ENCODE measurements at regions not wholly inside any gene's neighbourhood (a gene's known extent, or its start where the extent isn't known, plus 50 kb on each side); places are given as distances from the start of the nearest gene placed in this dataset.

DNA sequence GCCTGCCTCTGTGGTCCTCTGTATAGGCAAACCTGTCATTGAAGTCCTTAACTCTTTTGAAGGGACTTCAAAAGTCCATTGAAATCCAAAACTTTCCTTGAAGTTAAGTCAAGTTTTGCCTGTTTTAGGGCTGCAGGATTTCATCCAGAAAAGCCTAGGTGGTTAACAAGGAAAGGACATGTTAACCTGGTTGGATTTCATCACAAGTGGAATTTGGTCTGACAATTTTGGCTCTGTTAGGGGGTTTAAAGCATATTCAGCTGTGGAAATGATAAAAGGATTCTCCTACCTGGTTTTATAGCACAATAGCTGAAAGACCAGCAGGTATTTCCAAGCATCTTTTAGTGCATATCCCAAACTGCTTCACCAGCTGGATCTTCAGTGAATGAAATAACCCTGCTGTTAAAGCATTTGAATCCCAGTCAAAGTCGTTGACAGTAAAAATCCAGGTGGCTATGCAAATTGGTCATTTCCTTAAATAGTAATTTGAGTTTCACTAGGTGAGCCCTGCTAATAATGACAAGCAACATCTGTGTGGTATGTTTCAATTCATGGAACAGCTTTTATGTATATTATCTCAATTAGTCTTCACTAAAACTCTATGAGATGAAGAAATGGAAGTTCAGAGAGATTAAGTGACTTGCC is 400.5 kb downstream of the ETNK1 start:
- TF ChIP-seq, protein P1, sequence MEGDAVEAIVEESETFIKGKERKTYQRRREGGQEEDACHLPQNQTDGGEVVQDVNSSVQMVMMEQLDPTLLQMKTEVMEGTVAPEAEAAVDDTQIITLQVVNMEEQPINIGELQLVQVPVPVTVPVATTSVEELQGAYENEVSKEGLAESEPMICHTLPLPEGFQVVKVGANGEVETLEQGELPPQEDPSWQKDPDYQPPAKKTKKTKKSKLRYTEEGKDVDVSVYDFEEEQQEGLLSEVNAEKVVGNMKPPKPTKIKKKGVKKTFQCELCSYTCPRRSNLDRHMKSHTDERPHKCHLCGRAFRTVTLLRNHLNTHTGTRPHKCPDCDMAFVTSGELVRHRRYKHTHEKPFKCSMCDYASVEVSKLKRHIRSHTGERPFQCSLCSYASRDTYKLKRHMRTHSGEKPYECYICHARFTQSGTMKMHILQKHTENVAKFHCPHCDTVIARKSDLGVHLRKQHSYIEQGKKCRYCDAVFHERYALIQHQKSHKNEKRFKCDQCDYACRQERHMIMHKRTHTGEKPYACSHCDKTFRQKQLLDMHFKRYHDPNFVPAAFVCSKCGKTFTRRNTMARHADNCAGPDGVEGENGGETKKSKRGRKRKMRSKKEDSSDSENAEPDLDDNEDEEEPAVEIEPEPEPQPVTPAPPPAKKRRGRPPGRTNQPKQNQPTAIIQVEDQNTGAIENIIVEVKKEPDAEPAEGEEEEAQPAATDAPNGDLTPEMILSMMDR (IDR thresholded peaks at IDR 0.05) = no peak
- TF ChIP-seq EZH2 (IDR thresholded peaks at IDR 0.05; ENCODE audit: borderline replicate concordance, insufficient read depth, low read depth, low read length, poor library complexity, severe bottlenecking) = no peak

Measured in B cell (primary cell).